ENCODE measurements at regions not wholly inside any gene's neighbourhood (a gene's known extent, or its start where the extent isn't known, plus 50 kb on each side); places are given as distances from the start of the nearest gene placed in this dataset.

DNA sequence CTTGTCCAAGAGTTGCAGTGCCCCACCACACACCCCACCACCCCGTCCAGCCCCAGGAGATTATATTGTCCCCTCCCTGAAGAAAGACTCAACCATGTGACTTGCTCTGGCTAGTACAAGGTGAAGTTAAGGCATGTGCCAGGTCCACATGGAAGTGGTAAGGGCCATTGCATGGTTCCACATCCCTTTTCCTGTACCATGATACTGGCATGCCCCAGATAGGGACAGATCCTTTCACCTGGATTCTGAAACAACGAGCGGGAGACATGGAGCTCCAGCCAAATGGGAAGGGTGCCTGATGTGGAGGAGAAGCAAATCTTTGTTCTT is 141.5 kb upstream of the APCDD1 start:
- Mint-ChIP-seq H3K9me3 (ENCODE audit: unreplicated experiment) (no peaks in the 10 kb centered on the region), H3K4me3 (ENCODE audit: unreplicated experiment) (no peak overlapping the region), H3K27me3 (ENCODE audit: insufficient read depth, unreplicated experiment) (no peaks in the 10 kb centered on the region), H3K4me1 (ENCODE audit: low read depth, unreplicated experiment) (peaks cover 4% of the 10 kb centered on the region), H3K36me3 (ENCODE audit: insufficient read depth, unreplicated experiment) (peaks cover under 1% of the 10 kb centered on the region), H3K27ac (ENCODE audit: unreplicated experiment) (no peak overlapping the region)
- BruUV-seq (replicated peaks), result no TSS peak
- Histone ChIP-seq H3K27me3 (replicated peaks; ENCODE audit: control insufficient read depth, insufficient read depth, low read length) (no peaks in the 10 kb centered on the region), H3K9me3 (no peaks in the 10 kb centered on the region), H3K4me1 (peaks cover 8% of the 10 kb centered on the region), H3K36me3 (ENCODE audit: control insufficient read depth, insufficient read depth, low read length) (no peaks in the 10 kb centered on the region), H3K4me3 (ENCODE audit: low read depth, low read length) (no peak overlapping the region)
- intact Hi-C loops (cut with micrococcal nuclease; ENCODE audit: unreplicated experiment), result no loop called here
- TF ChIP-seq, protein P1, sequence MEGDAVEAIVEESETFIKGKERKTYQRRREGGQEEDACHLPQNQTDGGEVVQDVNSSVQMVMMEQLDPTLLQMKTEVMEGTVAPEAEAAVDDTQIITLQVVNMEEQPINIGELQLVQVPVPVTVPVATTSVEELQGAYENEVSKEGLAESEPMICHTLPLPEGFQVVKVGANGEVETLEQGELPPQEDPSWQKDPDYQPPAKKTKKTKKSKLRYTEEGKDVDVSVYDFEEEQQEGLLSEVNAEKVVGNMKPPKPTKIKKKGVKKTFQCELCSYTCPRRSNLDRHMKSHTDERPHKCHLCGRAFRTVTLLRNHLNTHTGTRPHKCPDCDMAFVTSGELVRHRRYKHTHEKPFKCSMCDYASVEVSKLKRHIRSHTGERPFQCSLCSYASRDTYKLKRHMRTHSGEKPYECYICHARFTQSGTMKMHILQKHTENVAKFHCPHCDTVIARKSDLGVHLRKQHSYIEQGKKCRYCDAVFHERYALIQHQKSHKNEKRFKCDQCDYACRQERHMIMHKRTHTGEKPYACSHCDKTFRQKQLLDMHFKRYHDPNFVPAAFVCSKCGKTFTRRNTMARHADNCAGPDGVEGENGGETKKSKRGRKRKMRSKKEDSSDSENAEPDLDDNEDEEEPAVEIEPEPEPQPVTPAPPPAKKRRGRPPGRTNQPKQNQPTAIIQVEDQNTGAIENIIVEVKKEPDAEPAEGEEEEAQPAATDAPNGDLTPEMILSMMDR (IDR thresholded peaks at IDR 0.05; ENCODE audit: insufficient read depth in 1 of 2, low read depth in 1 of 2, low read length in 1 of 2, severe bottlenecking in 1 of 2, unreplicated experiment in 1 of 2), result no peak
- CTCF ChIA-PET, result no interaction called here
- POLR2A ChIA-PET, result no interaction called here
- DNase-seq, result no peak

DNA sequence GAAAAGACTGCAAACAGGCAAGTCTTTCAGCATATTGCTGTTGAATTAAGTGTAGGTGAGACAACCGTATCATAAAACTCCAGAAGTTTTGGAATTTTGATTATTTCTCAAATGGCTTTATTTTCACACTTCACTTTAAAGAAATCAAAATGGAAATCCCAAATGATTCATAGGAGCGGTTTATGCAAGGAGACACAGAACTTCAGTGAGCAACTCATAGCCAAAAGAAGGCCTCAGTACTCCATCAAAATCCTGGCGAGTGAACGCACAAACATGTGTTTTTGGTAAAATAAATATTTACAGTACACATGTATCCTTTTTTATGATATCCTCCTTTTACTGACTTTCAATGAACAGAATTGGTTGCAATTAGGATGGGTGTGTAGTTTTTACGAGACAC is 140.4 kb upstream of the APCDD1 start:
- Mint-ChIP-seq H3K4me3 (ENCODE audit: unreplicated experiment) (no peak overlapping the region), H3K27ac (ENCODE audit: unreplicated experiment) (no peak overlapping the region), H3K9me3 (ENCODE audit: unreplicated experiment) (no peaks in the 10 kb centered on the region), H3K27me3 (ENCODE audit: insufficient read depth, unreplicated experiment) (no peaks in the 10 kb centered on the region), H3K4me1 (ENCODE audit: low read depth, unreplicated experiment) (peaks cover 8% of the 10 kb centered on the region), H3K36me3 (ENCODE audit: insufficient read depth, unreplicated experiment) (no peaks in the 10 kb centered on the region)
- no peaks in the 10 kb centered on the region for H3K36me3 ChIP-seq (ENCODE audit: control insufficient read depth, insufficient read depth, low read length)
- H3K4me1 ChIP-seq, result peaks cover 12% of the 10 kb centered on the region
- no peaks in the 10 kb centered on the region for H3K9me3 ChIP-seq
- no peak overlapping the region for H3K4me3 ChIP-seq (ENCODE audit: low read depth, low read length)
- POLR2A ChIA-PET, result no interaction called here
- CTCF ChIA-PET, result no interaction called here
- BruUV-seq (replicated peaks), result no TSS peak
- DNase-seq, result no peak
- intact Hi-C loops (cut with micrococcal nuclease; ENCODE audit: unreplicated experiment), result no loop called here
- no peaks in the 10 kb centered on the region for H3K27me3 ChIP-seq (replicated peaks; ENCODE audit: control insufficient read depth, insufficient read depth, low read length)
- TF ChIP-seq, protein P1 (IDR thresholded peaks at IDR 0.05; ENCODE audit: insufficient read depth in 1 of 2, low read depth in 1 of 2, low read length in 1 of 2, severe bottlenecking in 1 of 2, unreplicated experiment in 1 of 2), result no peak

DNA sequence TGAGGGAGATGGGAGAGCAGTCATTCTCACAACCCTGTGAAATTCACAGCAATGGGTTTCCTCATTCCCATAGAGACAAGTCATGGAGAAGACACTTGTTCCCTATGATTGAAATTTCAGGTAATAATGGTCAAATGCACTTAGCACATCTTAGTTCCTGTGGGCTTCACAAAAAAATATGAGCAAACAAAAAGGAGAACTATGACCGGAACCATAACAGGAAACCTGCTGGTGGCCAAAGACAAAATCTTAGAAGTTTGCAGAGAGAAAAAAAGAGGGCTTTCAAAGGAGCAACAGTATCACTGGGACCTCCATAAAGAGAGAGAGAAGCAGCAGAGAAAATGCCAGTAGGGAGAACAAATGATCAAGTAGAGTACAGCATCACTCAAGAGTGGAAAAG is 138.9 kb upstream of the APCDD1 start:
- peaks cover 12% of the 10 kb centered on the region for H3K4me1 ChIP-seq
- no peaks in the 10 kb centered on the region for H3K36me3 Mint-ChIP-seq (ENCODE audit: insufficient read depth, unreplicated experiment)
- H3K9me3 ChIP-seq, result no peaks in the 10 kb centered on the region
- H3K4me1 Mint-ChIP-seq (ENCODE audit: low read depth, unreplicated experiment), result peaks cover 8% of the 10 kb centered on the region
- no peaks in the 10 kb centered on the region for H3K27me3 ChIP-seq (replicated peaks; ENCODE audit: control insufficient read depth, insufficient read depth, low read length)
- intact Hi-C loops (cut with micrococcal nuclease; ENCODE audit: unreplicated experiment), result no loop called here
- ChIA-PET POLR2A (no interaction called here), CTCF (no interaction called here)
- H3K27ac Mint-ChIP-seq (ENCODE audit: unreplicated experiment), result no peak overlapping the region
- TF ChIP-seq, protein P1 (IDR thresholded peaks at IDR 0.05; ENCODE audit: insufficient read depth in 1 of 2, low read depth in 1 of 2, low read length in 1 of 2, severe bottlenecking in 1 of 2, unreplicated experiment in 1 of 2), result no peak
- H3K9me3 Mint-ChIP-seq (ENCODE audit: unreplicated experiment), result no peaks in the 10 kb centered on the region
- DNase-seq, result no peak
- no peak overlapping the region for H3K4me3 Mint-ChIP-seq (ENCODE audit: unreplicated experiment)
- H3K36me3 ChIP-seq (ENCODE audit: control insufficient read depth, insufficient read depth, low read length), result no peaks in the 10 kb centered on the region
- H3K4me3 ChIP-seq (ENCODE audit: low read depth, low read length), result no peak overlapping the region
- H3K27me3 Mint-ChIP-seq (ENCODE audit: insufficient read depth, unreplicated experiment), result peaks cover 5% of the 10 kb centered on the region
- BruUV-seq (replicated peaks), result no TSS peak
